Activated CD4-positive, alpha-beta T cell treated with anti-CD3 and anti-CD28 coated beads for 4 hours (primary cell): ENCODE measurements at regions not wholly inside any gene's neighbourhood (a gene's known extent, or its start where the extent isn't known, plus 50 kb on each side); places are given as distances from the start of the nearest gene placed in this dataset.

Experiments used
- DNase-seq, 2 donors: peaks; one replicate each; pipeline ENCODE4 v3.0.0-alpha.2; 2020

GRCh38 chr1:18535391-18536210 is 54.9 kb downstream of the KLHDC7A start:
- DNase-seq: no peak

DNA sequence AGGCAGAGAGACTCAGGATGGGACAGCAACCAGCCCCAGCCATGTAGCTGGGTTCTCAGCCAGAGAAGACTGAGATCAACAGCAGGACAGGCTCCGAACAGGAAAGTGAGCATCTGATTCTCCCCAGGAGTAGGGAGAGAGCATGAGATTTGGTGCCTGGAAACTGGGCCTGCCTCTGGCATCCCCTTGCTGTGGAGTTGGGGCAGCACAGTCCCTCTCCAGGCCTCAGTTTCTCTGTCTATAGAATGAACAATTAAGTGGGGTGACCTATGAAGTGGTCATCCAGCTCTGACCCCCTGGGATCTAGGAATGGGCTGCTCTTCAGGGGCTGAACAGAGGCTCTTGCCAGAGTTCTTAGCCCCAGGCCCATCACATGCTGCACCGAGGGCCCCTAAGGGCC is 55.6 kb downstream of the KLHDC7A start:
- DNase-seq: no peak

DNA sequence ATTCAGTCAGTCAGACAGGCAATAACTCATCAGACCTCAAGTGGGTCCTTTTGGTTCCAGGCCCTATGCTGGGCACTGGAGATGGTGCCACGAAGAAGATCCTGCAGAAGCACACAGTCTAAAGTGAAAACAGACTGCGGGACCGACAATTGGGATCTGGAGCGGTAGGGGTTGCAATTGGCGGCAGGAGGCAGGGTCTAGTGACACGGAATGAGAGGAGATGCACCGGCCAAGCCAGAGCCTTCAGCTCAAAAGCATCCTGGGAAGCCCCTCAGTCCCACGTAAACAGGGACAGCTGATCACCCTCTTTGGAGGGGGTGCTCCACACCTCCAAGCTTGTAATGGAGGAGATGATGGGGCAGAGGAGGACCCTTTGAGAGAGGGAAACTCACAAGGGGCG is 56.2 kb downstream of the KLHDC7A start:
- DNase-seq: no peak

- no peak for DNase-seq
Measured at GRCh38 chr1:18537386-18538306, 56.9 kb downstream of the KLHDC7A start.

GRCh38 chr1:18539171-18539570 is 58.4 kb downstream of the KLHDC7A start:
- no peak for DNase-seq

DNA sequence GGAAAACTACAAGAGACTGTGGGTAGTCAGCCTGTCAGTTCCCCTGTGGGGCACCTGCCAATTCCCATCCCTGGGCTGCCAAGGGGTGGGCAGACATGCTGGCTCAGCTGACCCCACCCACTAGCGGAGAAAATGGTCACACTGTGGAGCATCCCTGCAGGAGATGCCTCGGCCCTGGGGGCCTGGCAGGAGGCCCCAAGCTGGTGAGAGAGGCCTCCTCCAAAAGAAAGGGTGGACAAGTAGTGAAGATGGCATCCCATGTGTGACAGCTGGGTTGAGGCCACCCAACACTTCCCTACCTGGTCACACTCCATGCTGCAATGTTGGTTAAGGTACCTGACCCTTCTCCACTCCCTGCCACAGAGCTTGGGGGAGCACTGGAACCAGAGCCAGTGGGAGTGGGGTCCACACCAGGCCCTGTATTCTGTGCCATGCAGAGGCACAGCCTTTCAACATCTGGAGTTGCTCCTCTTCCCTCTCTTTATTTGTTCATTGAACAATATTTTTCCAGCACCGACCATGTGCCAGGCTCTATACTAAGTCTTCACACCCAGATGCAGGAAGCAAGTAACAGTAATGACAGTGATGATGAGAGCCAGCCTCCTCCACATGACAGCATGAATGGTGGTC is 59.5 kb downstream of the KLHDC7A start:
- no peak for DNase-seq

- DNase-seq: no peak
Measured at GRCh38 chr1:18541046-18541795, 60.5 kb downstream of the KLHDC7A start.

DNA sequence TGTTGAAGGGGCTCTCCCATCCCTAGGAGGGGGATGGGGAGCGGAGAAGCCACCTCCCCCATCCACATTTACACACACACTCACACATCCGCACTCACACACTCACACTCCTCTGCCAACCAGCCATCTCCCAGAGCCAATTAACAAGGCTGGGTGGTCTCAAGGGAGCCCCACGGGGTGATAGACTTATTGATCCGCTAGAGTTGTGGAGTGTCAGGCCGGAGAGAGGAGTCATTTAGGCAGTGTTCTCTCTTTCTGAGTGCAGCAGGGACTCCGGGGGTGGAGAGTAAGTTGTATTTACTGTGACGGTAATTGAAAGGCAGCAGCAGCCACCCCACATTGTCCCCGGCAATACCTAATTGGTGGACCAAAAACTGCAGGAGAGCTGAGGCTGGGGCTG is 61.6 kb downstream of the KLHDC7A start:
- DNase-seq: no peak

GRCh38 chr1:18546026-18546425 is 65.3 kb downstream of the KLHDC7A start:
- no peak for DNase-seq

- no peak for DNase-seq
Measured at GRCh38 chr1:18547460-18547859, 66.7 kb downstream of the KLHDC7A start.

GRCh38 chr1:18548643-18549042 is 67.9 kb downstream of the KLHDC7A start:
- no peak for DNase-seq

DNA sequence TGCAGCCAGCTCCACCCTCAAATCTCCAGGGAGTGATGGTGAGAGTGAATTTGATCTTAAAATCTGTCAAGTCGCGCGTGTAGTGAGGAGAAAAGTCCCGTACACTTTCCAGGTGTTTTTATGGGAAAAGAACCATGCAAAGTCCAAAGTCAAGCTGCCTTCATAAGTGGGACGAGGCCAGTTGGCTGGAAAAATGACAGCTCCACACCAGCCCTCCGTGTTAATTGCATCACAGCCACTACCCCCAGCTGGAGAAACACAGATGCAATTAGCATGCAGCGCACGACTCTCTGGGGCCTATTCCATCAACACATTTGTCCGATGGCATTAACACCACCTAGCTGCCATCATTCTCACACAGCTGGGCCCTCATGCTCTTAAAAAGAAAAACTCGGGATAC is 68.4 kb downstream of the KLHDC7A start:
- DNase-seq: no peak

- no peak for DNase-seq
Measured at GRCh38 chr1:18549906-18550305, 69.2 kb downstream of the KLHDC7A start.

DNA sequence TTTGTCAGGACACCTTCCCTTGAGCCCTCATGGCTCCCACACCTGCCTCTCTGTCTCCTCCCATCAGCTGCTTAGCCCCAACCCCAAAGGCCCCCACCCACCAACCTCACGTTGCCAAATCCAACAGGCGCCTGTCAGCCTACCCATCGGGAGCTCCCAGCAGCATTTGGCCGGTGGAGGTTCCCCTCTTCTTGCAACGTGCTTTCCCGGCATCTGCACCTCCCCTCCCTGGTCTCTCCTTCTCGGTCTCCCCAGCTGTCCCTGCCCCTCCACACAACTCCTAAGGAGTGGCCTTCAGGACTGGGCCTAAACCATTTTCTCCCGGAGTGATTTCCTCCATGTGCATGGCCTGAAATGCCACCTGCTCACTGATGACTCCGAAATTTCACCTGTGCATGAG is 71.9 kb downstream of the KLHDC7A start:
- no peak for DNase-seq

- DNase-seq: no peak
Measured at GRCh38 chr1:18553388-18553787, 72.7 kb downstream of the KLHDC7A start.

DNA sequence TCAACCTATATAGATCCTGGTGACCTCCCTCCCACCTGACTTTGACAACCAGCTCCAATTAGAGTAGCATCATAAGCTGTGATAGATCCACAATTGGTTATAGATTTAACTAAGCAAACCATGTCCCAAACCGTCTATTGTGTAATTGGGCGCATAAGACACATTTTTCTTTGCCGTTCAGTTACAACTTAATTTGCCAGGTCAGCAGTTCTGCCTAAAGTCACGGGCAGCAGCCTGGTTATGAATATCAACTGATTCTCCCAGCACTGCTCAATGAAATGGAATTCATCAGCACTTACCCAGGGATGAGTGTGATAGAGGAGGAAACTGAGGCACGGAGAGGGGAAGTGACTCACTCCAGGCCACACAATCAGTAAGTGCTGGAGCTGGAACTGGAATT is 73.4 kb downstream of the KLHDC7A start:
- no peak for DNase-seq

DNA sequence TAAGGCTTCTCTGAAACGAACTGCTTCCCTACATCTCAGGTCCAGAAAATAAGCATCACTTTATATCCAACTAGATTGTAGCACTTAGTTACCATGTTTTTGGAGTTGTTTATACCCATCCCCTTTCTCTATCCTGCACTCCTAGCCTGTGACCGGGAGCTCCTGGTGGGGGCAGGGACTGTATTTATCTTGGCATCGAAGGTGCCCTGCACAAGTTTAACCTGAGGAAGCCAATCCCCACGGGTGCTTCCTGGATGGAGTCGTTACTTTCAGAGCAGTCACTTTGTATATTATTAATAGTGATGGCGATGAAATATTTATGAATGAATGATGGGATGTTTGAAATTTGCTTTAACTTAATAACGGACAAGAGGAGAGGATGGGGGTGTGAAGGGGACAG is 73.9 kb downstream of the KLHDC7A start:
- DNase-seq: no peak

GRCh38 chr1:18555036-18555435 is 74.3 kb downstream of the KLHDC7A start:
- DNase-seq: no peak

- DNase-seq: no peak
Measured at GRCh38 chr1:18556364-18556763, 74.3 kb upstream of the PAX7 start.

DNA sequence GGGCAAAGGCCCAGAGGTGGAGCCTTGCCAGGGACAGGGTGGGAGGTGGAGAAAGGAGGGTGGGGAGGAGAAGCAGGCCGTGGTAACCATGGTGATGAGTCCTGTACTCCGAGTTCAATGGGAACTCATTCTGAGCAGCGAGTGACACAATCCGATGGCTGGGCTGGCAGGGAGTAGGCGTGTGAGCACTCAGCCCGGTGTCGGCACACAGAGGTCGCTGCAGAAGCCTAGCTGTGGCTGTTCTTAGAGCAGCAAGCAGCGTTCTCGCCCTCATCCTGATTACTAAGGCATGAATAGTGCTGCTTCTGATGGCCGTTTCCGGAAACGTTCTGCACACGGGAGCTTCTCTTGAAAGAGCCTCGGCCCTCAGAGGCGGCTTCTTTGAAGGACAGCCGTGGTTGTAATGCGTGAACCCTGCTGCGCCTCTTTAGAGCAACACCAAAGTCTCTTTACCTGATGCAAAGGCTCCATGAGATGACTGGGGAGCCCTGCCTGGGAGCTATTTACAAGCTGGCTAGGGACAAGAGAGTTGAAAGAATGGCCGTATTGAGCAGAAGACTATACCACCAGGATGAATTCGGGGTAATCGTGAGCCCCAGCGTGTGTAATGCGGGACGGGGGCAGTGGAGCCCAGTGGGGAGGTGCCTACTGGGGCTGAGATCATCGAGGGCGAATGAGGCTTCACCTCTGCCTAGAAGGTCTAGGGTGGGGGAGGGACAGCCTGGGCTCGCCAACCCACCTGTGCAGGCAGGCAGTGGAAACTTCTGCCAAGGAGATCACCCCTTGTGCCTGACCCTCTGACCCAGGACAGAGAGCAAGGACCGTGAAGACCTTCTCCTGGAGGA is 72.8 kb upstream of the PAX7 start:
- no peak for DNase-seq

GRCh38 chr1:18560692-18561091 is 70.0 kb upstream of the PAX7 start:
- no peak for DNase-seq

- no peak for DNase-seq
Measured at GRCh38 chr1:18561967-18562366, 68.7 kb upstream of the PAX7 start.
